ENCODE measurements at regions not wholly inside any gene's neighbourhood (a gene's known extent, or its start where the extent isn't known, plus 50 kb on each side); places are given as distances from the start of the nearest gene placed in this dataset.
A peak's percentile ranks its signal among the peaks of the same experiment; 100 is the strongest.
"Not testable (repeated sequence)": the region's sequence is repeated elsewhere in the genome, so short reads cannot be mapped to it uniquely, and the experiment has no call there.

- no peak overlapping the region for H3K4me3 ChIP-seq (ENCODE audit: low read length)
- peak; percentile 44 for DNase-seq (ENCODE audit: low read depth, low spot score)
Observed at GRCh38 chr3:34475851-34476250, 677.4 kb downstream of the PDCD6IP start.

DNA sequence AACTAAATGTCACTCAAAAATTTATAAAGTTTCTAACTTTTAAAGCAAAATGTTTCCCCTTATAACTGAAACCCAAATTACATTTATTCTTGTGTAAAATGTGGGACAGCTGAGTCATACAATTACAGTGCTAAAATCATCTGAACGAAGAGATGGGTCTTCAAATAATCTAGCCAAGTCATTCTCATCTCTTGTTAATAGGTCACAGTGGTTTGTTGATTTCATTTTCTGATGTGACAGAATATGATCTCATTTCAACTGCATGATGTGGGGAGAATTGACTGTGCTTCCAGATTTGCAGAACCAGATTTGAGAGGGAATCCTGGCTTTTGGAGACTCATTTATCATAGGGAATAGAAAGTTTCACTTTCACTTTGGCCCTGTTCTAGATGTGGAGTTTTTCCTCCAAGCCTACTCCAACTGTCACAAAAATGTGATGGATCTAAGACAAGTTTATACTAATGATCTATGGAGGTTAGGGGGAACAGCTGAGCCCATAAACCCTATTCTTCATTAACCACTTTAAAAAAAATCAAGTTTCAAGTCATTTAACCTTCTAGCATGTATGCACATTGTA lies 685.0 kb downstream of the PDCD6IP start:
- H3K4me3 ChIP-seq (ENCODE audit: low read length) = no peak overlapping the region
- no peak for DNase-seq (ENCODE audit: low read depth, low spot score)

GRCh38 chr3:34504366-34504765 lies 705.9 kb downstream of the PDCD6IP start:
- H3K4me3 ChIP-seq (ENCODE audit: low read length) = no peak overlapping the region
- no peak for DNase-seq (ENCODE audit: low read depth, low spot score)

DNA sequence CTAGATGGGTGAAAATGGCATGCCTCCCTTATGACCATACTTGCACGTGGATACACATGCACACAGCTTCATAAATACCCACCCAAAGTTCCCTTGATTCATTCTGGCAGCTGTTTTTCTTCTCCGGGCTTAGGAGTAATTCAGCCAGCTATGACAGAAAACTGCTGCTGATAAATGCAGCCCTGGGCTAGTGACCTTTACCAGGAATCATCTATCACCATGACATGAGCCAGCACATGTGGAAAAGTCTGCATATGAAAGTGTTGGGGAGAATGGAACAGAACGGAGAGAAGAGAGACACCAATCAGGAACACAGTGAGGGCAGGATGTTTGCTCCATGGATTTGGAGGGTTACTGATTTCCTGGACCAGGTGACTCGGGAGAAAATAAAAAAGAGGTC lies 706.3 kb downstream of the PDCD6IP start:
- H3K4me3 ChIP-seq (ENCODE audit: low read length) = no peak overlapping the region
- DNase-seq (ENCODE audit: low read depth, low spot score) = no peak

DNA sequence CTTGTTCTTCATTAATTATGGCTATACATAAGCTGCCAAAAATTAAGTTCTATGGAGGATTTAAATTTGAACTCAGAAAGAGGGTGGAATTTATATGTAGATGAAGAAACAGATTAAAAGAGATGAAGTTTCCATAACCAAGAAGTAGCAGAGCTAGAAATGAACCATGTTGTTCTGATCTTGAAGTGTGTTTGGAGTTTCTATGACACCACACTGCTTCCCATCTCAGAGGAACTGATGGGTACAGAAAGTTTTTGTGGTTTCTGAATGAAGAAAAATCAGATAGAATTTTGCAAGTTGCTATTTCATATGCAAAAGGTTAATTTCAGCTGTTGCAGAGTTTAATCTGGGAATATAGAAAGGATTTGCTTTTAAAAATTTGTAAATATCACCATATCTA lies 710.3 kb downstream of the PDCD6IP start:
- DNase-seq (ENCODE audit: low read depth, low spot score) = no peak
- no peak overlapping the region for H3K4me3 ChIP-seq (ENCODE audit: low read length)

DNA sequence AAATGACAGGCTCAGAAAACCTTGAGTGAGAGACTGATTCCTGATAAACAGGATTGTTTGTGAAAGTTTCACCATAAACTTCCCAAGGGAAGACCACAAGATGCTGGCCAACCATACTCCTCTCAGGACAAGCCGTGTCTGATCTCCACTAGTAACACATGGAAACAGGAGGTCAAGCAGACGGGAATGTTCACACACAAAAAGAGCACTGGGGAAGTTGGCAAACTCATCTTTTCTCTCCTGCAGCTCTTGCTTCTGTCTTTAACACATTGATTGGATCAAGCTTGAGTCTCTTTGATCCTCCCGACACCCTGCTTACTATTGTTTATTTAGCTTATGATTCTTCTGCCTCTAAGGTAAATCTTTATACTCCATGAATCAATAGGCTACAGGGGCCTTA lies 713.5 kb downstream of the PDCD6IP start:
- DNase-seq (ENCODE audit: low read depth, low spot score) = no peak
- no peak overlapping the region for H3K4me3 ChIP-seq (ENCODE audit: low read length)

DNA sequence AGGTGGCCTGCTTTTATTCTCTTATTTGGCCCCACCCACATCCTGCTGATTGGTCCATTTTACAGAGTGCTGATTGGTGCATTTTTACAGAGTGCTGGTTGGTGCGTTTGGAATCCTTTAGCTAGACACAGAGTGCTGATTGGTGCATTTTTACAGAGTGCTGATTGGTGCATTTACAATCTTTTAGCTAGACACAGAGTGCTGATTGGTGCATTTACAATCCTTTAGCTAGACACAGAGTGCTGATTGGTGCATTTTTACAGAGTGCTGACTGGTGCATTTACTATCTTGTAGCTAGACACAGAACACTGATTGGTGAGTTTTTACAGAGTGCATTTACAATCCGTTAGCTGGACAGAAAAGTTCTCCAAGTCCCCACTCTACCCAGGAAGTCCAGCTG lies 720.6 kb downstream of the PDCD6IP start:
- DNase-seq (ENCODE audit: low read depth, low spot score) = not testable (repeated sequence)

DNA sequence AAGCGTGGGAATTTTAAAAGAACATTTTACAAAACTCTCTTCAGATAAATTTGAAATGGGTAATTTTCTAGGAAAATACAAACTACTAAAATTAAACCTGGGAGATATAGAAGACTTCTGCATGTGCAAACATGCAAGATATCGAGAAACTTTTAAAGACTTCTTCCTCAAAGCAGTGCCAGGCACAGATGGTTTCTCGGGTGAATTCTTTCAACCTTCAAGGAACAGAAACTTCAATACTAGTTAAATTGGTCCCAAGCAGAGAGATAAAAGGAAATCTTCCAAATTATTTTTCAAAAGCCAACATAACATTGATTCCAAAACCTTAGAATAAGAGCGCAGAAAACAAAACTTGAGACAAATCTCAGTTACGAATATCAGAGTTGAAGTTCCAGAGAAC lies 732.7 kb downstream of the PDCD6IP start:
- no peak overlapping the region for H3K4me3 ChIP-seq (ENCODE audit: low read length)
- DNase-seq (ENCODE audit: low read depth, low spot score) = no peak

More for the DNA sequence above, 720.6 kb downstream of the PDCD6IP start:
- not testable (repeated sequence) for H3K4me3 ChIP-seq (ENCODE audit: low read length)

DNA sequence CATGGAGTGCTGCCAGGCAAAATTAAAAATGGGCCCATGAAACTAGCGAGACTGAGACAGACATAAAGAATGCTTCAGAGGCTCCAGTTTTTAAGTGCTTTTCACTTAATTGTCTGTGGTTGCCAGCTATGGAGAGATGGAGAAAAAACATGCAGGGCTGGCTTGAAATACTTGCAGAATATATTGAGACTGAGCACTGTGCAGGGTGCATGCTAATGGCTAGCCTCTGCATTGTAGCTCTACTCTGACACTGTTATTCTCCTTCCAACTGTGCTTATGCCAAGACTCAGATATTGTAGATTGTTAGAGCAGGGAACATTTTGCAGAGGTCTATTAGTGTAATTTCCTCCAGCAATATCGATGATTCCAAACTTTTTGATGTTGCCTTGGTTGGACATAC lies 735.0 kb downstream of the PDCD6IP start:
- H3K4me3 ChIP-seq (ENCODE audit: low read length) = no peak overlapping the region
- no peak for DNase-seq (ENCODE audit: low read depth, low spot score)

DNA sequence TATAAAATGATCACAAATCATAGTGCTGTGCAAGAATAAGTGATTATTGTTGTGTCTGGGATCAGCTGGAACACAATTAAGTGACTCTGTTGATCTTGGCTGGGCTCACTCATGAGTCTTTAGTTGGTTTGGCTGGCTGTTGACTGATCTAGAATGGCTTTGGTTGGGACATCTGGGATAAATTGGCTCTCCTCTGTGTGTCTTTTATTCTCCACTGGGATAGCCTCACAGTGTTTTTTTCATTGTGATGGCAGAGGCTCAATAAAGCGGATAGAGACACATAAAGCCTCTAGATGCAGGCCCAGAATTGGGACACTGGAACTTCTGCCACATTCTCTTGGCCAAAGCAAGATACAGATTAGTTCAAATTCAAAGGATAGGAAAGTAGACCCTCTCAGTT lies 735.6 kb downstream of the PDCD6IP start:
- H3K4me3 ChIP-seq (ENCODE audit: low read length) = no peak overlapping the region
- DNase-seq (ENCODE audit: low read depth, low spot score) = no peak

- H3K4me3 ChIP-seq (ENCODE audit: low read length) = no peak overlapping the region
- no peak for DNase-seq (ENCODE audit: low read depth, low spot score)
Observed at GRCh38 chr3:34544136-34544535, 745.7 kb downstream of the PDCD6IP start.

GRCh38 chr3:34547297-34547920 lies 749.0 kb downstream of the PDCD6IP start:
- DNase-seq (ENCODE audit: low read depth, low spot score) = no peak

DNA sequence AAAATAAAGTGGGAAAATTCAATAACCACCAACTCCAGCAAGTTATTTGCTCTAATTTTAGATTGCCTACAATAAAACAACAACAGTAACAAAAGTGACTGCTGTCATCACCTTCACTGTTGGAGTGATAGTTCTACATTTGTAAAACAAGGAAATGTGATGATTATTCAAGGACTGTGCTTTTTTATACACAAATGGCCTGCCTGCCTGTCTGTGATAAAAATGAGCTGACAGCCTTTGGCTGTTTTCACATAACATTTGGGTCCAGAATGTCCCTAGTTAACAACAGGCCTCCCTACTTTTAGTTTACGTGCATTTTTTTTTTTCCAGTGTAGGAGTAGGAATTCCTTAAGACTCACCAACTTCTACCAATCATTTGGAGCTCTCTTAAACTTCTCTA lies 768.8 kb downstream of the PDCD6IP start:
- no peak overlapping the region for H3K4me3 ChIP-seq (ENCODE audit: low read length)
- DNase-seq (ENCODE audit: low read depth, low spot score) = no peak

More at GRCh38 chr3:34547297-34547920, 749.0 kb downstream of the PDCD6IP start:
- H3K4me3 ChIP-seq (ENCODE audit: low read length) = no peak overlapping the region

- no peak for DNase-seq (ENCODE audit: low read depth, low spot score)
- no peak overlapping the region for H3K4me3 ChIP-seq (ENCODE audit: low read length)
Observed at GRCh38 chr3:34568766-34569165, 770.3 kb downstream of the PDCD6IP start.

DNA sequence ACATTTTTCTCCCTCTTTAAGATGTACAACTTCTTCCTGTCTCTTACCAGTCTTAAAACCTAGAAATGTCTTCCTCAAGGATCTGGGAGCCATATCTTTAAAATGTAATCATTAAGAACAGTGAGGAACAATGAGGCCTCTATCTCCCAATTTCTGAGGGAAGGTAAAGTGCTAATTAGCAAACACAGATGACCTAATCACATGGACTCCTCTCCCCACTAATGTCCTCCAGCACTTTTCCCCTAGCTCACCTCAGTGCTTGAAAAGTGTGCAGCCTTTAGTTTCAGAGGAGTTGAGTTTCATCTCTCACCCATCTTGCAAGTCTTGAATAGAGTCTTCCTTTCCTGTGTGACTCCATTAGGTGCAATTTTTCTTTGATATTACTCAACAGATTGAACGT lies 771.0 kb downstream of the PDCD6IP start:
- H3K4me3 ChIP-seq (ENCODE audit: low read length) = no peak overlapping the region
- DNase-seq (ENCODE audit: low read depth, low spot score) = no peak

DNA sequence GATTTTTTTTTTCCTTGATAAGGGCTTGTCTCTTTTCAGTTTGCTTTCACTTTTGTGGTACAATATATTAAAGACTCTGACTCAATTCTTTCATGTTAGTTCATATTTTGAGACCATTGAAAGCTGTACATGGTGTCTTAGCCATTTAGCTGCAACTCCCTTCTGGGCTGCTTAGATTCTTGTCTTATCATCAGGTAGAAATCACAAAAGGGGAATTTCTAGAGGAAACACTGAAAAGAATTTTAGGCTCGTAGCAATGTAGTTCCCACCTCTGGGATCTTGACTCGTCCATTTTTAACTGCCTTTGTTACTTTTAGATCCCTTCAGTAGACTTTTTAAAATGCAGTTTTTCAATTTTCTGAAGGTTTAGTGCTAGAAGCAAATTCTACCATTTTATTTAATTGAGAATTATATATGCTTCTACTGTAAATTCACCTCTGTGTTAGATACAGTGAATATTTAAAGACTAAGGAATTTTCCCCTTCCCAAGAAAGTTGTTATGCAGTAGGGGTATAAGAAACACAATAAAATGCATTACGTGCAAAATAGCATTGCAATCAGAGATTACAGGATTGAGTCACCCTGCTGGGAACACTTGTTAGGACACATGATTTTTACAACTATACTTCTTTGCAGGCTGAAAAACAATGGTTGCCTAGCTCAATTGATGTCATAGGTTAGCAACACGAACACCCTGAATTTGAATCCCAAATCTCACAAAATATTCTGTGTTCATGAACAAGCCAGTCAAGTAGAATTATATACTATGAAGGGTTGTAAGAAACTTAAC lies 772.7 kb downstream of the PDCD6IP start:
- no peak overlapping the region for H3K4me3 ChIP-seq (ENCODE audit: low read length)
- no peak for DNase-seq (ENCODE audit: low read depth, low spot score)

- no peak for DNase-seq (ENCODE audit: low read depth, low spot score)
- H3K4me3 ChIP-seq (ENCODE audit: low read length) = no peak overlapping the region
Observed at GRCh38 chr3:34571714-34572113, 773.3 kb downstream of the PDCD6IP start.

- no peak overlapping the region for H3K4me3 ChIP-seq (ENCODE audit: low read length)
- no peak for DNase-seq (ENCODE audit: low read depth, low spot score)
Observed at GRCh38 chr3:34575776-34576175, 777.3 kb downstream of the PDCD6IP start.

DNA sequence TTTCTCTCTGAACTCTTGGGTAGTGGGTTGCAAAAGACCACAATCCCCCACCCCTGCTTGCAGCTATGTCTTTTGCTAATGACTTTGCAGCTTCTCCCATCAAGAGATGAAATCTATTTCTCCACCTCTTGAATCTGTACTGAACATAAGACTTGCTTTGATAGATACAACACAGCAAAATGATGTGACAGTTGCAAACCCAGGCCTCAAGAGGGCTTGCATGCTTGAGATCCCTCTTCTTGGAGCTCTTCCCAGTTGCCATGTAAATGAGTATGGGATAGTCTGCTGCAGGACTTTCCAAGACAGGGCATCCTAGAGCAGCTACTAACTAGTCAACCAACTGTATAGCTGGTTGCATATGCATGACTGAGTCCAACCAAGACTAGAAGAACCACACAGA lies 783.6 kb downstream of the PDCD6IP start:
- no peak for DNase-seq (ENCODE audit: low read depth, low spot score)
- no peak overlapping the region for H3K4me3 ChIP-seq (ENCODE audit: low read length)

- DNase-seq (ENCODE audit: low read depth, low spot score) = no peak
- no peak overlapping the region for H3K4me3 ChIP-seq (ENCODE audit: low read length)
Observed at GRCh38 chr3:34583451-34583850, 785.0 kb downstream of the PDCD6IP start.

DNA sequence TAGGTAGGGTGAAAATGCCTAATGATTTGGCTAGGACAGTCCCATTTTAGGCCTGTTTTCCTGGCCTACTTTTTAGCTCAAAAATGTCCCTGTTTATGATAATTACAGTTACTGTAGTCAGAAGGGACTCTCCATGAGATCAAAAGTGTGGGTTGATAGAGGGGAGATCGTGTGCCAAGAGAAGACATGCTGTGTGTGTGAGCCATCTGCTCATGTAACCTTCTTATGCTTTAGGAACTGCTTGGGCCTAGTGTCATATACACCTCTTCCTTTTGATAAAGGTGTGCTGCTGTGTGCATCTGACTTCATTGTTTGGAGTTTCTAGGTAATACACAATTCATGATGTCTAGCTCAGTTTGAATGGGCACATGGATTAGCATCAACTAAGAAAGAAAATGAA lies 786.5 kb downstream of the PDCD6IP start:
- no peak for DNase-seq (ENCODE audit: low read depth, low spot score)
- no peak overlapping the region for H3K4me3 ChIP-seq (ENCODE audit: low read length)
